H1 (cell line): ENCODE measurements at regions not wholly inside any gene's neighbourhood (a gene's known extent, or its start where the extent isn't known, plus 50 kb on each side); places are given as distances from the start of the nearest gene placed in this dataset.
"Not testable (repeated sequence)": the region's sequence is repeated elsewhere in the genome, so short reads cannot be mapped to it uniquely, and the experiment has no call there.

Source experiments
- CTCF ChIA-PET: fragments of 300-600 bp; sonication (Branson Sonifier 250); formaldehyde crosslinking; loops from one replicate; lab custom pipeline; 2021; ENCODE audit not compliant: partially characterized antibody; lab: Charles Lee
- POLR2A ChIA-PET: fragments of 300-600 bp; sonication (Branson Sonifier 250); formaldehyde crosslinking; loops from one replicate; lab custom pipeline; 2021; ENCODE audit warnings: inconsistent platforms; ENCODE audit not compliant: partially characterized antibody; lab: Charles Lee
- DNase-seq, 2 experiments: peaks; one replicate each; pipeline versions ENCODE4 v3.0.0 to v3.0.0-alpha.2; 2010 to 2022; ENCODE audit warnings: low spot score in 2 of 2, low read depth in 1 of 2, mixed read lengths in 1 of 2
- FAIRE-seq: peaks from 2 replicates; lab custom pipeline; 2011; peaks lifted over from hg19 to GRCh38; lab: Jason Lieb, UNC
- H2AFZ ChIP-seq: 2 replicates; pipeline ENCODE4 v1.8.1; 2012; ENCODE audit warnings: low read length, inconsistent platforms
- H2AK5ac ChIP-seq: 2 replicates; pipeline ENCODE4 v1.6.1; 2013; ENCODE audit warnings: low read depth, low read length
- H2BK120ac ChIP-seq: replicated peaks from 2 replicates; pipeline ENCODE3; 2013; ENCODE audit warnings: low read depth, low read length, inconsistent platforms
- H2BK12ac ChIP-seq: 2 replicates; pipeline ENCODE4 v1.6.1; 2013; ENCODE audit warnings: low read depth, low read length
- H2BK15ac ChIP-seq: 2 replicates; pipeline ENCODE4 v1.6.1; 2013; ENCODE audit warnings: low read length
- H2BK20ac ChIP-seq: 2 replicates; pipeline ENCODE4 v1.6.1; 2013; ENCODE audit warnings: low read length
- H2BK5ac ChIP-seq: 2 replicates; pipeline ENCODE4 v1.6.1; 2013; ENCODE audit warnings: low read depth, low read length
- H3K14ac ChIP-seq: 2 replicates; pipeline ENCODE4 v1.6.1; 2013; ENCODE audit warnings: inconsistent platforms; ENCODE audit not compliant: insufficient read length
- H3K18ac ChIP-seq: 2 replicates; pipeline ENCODE4 v1.6.1; 2013; ENCODE audit warnings: low read length; ENCODE audit errors: extremely low read depth
- H3K23ac ChIP-seq: 2 replicates; pipeline ENCODE4 v1.6.1; 2013; ENCODE audit warnings: inconsistent platforms; ENCODE audit not compliant: insufficient read length
- H3K23me2 ChIP-seq: 2 replicates; pipeline ENCODE4 v1.6.1; 2013; ENCODE audit warnings: low read depth, low read length
- H3K27ac ChIP-seq: 2 replicates; pipeline ENCODE4 v1.6.1; 2011; ENCODE audit warnings: low read depth, low read length, inconsistent platforms
- H3K27me3 ChIP-seq, 4 experiments: replicated peaks in 1 of 4; 1 replicate in 1 of 4; 2 replicates in 3 of 4; pipeline versions ENCODE4 v1.6.1 to v1.8.1; 2011 to 2013; ENCODE audit warnings: low read length in 3 of 4, mild to moderate bottlenecking in 3 of 4, inconsistent platforms in 2 of 4, mixed read lengths in 2 of 4, moderate library complexity in 1 of 4; ENCODE audit not compliant: control insufficient read depth in 3 of 4, insufficient read depth in 3 of 4; ENCODE audit errors: extremely low read depth in 1 of 4
- H3K36me3 ChIP-seq, 4 experiments: 2 replicates each; pipeline versions ENCODE4 v1.6.1 to v1.8.1; 2011 to 2013; ENCODE audit warnings: mild to moderate bottlenecking in 4 of 4, low read length in 3 of 4, moderate library complexity in 2 of 4, control low read depth in 1 of 4, inconsistent platforms in 1 of 4; ENCODE audit not compliant: insufficient read depth in 4 of 4, control insufficient read depth in 2 of 4
- H3K4ac ChIP-seq: replicated peaks from 2 replicates; pipeline ENCODE3; 2013; ENCODE audit warnings: low read length, low read depth, mixed read lengths, inconsistent platforms; ENCODE audit not compliant: insufficient read length
- H3K4me1 ChIP-seq, 4 experiments: replicated peaks in 1 of 4; 1 replicate in 1 of 4; 2 replicates in 3 of 4; pipeline versions ENCODE4 v1.6.1 to v1.8.1; 2011 to 2013; ENCODE audit warnings: low read length in 3 of 4, inconsistent platforms in 2 of 4, mixed read lengths in 1 of 4; ENCODE audit not compliant: insufficient read depth in 4 of 4, control insufficient read depth in 3 of 4
- H3K4me2 ChIP-seq, 2 experiments: 2 replicates each; pipeline versions ENCODE4 v1.6.1 to v1.8.1; 2011 to 2013; ENCODE audit warnings: low read depth in 2 of 2, low read length in 2 of 2, control low read depth in 1 of 2, inconsistent platforms in 1 of 2, mild to moderate bottlenecking in 1 of 2; ENCODE audit not compliant: insufficient read depth in 1 of 2
- H3K4me3 ChIP-seq, 4 experiments: fragments of 200-600, 300-600 bp in 1 of 4; sonication (generic), shearing (Covaris generic), sonication (Bioruptor Twin) in 1 of 4; 2 replicates each; pipeline versions ENCODE4 v1.5.1 to v1.8.1; 2011 to 2016; ENCODE audit warnings: low read length in 4 of 4, low read depth in 3 of 4, control low read depth in 2 of 4, inconsistent platforms in 2 of 4, mild to moderate bottlenecking in 2 of 4, mixed read lengths in 1 of 4, moderate library complexity in 1 of 4; ENCODE audit not compliant: insufficient read depth in 2 of 4; ENCODE audit errors: extremely low read depth in 1 of 4
- H3K56ac ChIP-seq: replicated peaks from 2 replicates; pipeline ENCODE3; 2013; ENCODE audit warnings: low read depth, mild to moderate bottlenecking, mixed read lengths, low read length, inconsistent platforms; ENCODE audit not compliant: insufficient read length
- H3K79me1 ChIP-seq: 2 replicates; pipeline ENCODE4 v1.6.1; 2013; ENCODE audit warnings: low read depth, low read length, control low read depth
- H3K79me2 ChIP-seq, 2 experiments: 2 replicates each; pipeline versions ENCODE4 v1.6.1 to v1.8.1; 2012 to 2013; ENCODE audit warnings: low read length in 2 of 2, mild to moderate bottlenecking in 2 of 2, inconsistent platforms in 1 of 2; ENCODE audit not compliant: insufficient read depth in 2 of 2, control insufficient read depth in 1 of 2
- H3K9ac ChIP-seq, 4 experiments: replicated peaks in 1 of 4; 1 replicate in 1 of 4; 2 replicates in 3 of 4; pipeline versions ENCODE4 v1.6.1 to v1.8.1; 2011 to 2013; ENCODE audit warnings: low read depth in 3 of 4, low read length in 3 of 4, control low read depth in 2 of 4, mild to moderate bottlenecking in 2 of 4, moderate library complexity in 2 of 4, inconsistent platforms in 1 of 4; ENCODE audit errors: extremely low read depth in 1 of 4
- H3K9me3 ChIP-seq, 2 experiments: 2 replicates each; pipeline versions ENCODE4 v1.6.1 to v1.8.1; 2012 to 2013; ENCODE audit warnings: mild to moderate bottlenecking in 2 of 2, moderate library complexity in 2 of 2, control low read depth in 1 of 2, inconsistent platforms in 1 of 2, low read depth in 1 of 2, low read length in 1 of 2, mixed read lengths in 1 of 2; ENCODE audit not compliant: insufficient read depth in 2 of 2
- H4K20me1 ChIP-seq, 2 experiments: replicated peaks in 1 of 2; 2 replicates each; pipeline versions ENCODE3 to v1.8.1; 2011 to 2013; ENCODE audit warnings: inconsistent platforms in 2 of 2, low read length in 2 of 2, mild to moderate bottlenecking in 1 of 2; ENCODE audit not compliant: insufficient read depth in 2 of 2, control insufficient read depth in 1 of 2
- H4K5ac ChIP-seq: 2 replicates; pipeline ENCODE4 v1.6.1; 2013; ENCODE audit warnings: low read length, low read depth, mixed read lengths, inconsistent platforms; ENCODE audit not compliant: insufficient read length
- H4K8ac ChIP-seq: 2 replicates; pipeline ENCODE4 v1.8.0; 2013; ENCODE audit warnings: mild to moderate bottlenecking, moderate library complexity, low read length, inconsistent platforms; ENCODE audit not compliant: insufficient read depth; ENCODE audit errors: extremely low read depth
- H4K91ac ChIP-seq: replicated peaks from 2 replicates; pipeline ENCODE3; 2013; ENCODE audit warnings: low read length, mixed read lengths, inconsistent platforms; ENCODE audit not compliant: insufficient read length
- WGBS, 2 experiments: shearing (Covaris generic) in 1 of 2; methylation state at CpG; one replicate each; pipeline versions ENCODE4 v1.1.6 to v1.1.7; 2013 to 2015; ENCODE audit warnings: low lambda C conversion rate in 2 of 2, mixed read lengths in 2 of 2, inconsistent platforms in 1 of 2, low coverage in 1 of 2, missing lambda C conversion rate in 1 of 2; ENCODE audit not compliant: insufficient replicate concordance in 2 of 2, insufficient coverage in 1 of 2, insufficient read length in 1 of 2; ENCODE audit errors: extremely low coverage in 1 of 2, missing lambda C conversion rate in 1 of 2; 5-methylcytosine and 5-hydroxymethylcytosine counted together

DNA sequence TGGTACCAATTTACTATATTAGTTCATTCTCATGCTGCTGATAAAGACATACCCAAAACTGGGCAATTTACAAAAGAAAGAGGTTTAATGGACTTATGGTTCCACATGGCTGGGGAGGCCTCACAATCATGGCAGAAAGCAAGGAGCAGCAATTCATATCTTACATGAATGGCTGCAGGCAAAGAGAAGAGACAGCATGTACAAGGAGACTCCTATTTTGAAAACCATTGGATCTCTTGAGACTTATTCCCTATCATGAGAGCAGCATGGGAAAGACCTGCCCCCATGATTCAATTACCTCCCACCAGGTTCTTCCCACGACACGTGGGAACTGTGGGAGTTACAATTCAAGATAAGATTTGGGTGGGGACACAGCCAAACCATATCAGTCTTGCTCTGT, 200.5 kb downstream of the FCRL5 start:
- CTCF ChIA-PET = interaction anchor here (1.1 to 5.5 kb wide), 4 partner anchors 10 to 144 kb away, joined by 4 to 27 read pairs (median 14); no protein-coding TSS in a partner anchor
- FAIRE-seq = not testable (repeated sequence)

More for the DNA sequence above, 200.5 kb downstream of the FCRL5 start:
- H3K18ac ChIP-seq, H3K27me3 ChIP-seq, H4K20me1 ChIP-seq, H2BK12ac ChIP-seq, H3K4me1 ChIP-seq, H3K9ac ChIP-seq, H3K4ac ChIP-seq, H2BK15ac ChIP-seq, H3K79me1 ChIP-seq, H4K5ac ChIP-seq, H3K23ac ChIP-seq, H3K9me3 ChIP-seq, H3K14ac ChIP-seq, H2AFZ ChIP-seq, H3K4me2 ChIP-seq, POLR2A ChIA-PET, H3K36me3 ChIP-seq, H3K56ac ChIP-seq, H2BK5ac ChIP-seq, H4K91ac ChIP-seq, H2BK20ac ChIP-seq, H4K8ac ChIP-seq, H2BK120ac ChIP-seq, H3K27ac ChIP-seq, H2AK5ac ChIP-seq, H3K23me2 ChIP-seq, H3K4me3 ChIP-seq, DNase-seq, H3K79me2 ChIP-seq: not testable (repeated sequence)
- WGBS, 2 experiments = 76% methylated on average over 2 of the region's 2 CpGs; no CpG with 5 or more reads in 1 of the 2 experiments
